ENCODE measurements at regions not wholly inside any gene's neighbourhood (a gene's known extent, or its start where the extent isn't known, plus 50 kb on each side); places are given as distances from the start of the nearest gene placed in this dataset.

DNA sequence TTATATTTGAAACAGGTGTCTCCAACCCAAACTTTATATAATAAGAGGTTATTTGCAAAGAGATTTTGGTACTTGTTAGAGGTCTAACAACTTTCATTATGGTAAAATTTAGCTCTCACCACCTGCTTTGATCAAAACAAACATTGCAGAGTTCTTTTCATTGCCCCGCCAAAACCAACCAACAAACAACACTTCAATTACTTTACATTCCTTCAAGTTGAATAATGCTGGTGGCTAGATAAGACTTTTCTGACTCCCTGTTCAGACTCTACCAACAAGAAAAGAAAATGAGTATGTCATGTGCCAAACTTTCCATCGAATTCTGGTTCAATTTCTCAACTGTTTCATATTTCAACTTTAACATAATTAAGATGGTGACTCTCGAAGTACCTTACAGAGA lies 311.1 kb downstream of the ADGRG6 start:
- no peak for TF ChIP-seq POLR2AphosphoS5 (IDR thresholded peaks at IDR 0.05; ENCODE audit: low read depth, low read length)
- TF ChIP-seq, protein P1, sequence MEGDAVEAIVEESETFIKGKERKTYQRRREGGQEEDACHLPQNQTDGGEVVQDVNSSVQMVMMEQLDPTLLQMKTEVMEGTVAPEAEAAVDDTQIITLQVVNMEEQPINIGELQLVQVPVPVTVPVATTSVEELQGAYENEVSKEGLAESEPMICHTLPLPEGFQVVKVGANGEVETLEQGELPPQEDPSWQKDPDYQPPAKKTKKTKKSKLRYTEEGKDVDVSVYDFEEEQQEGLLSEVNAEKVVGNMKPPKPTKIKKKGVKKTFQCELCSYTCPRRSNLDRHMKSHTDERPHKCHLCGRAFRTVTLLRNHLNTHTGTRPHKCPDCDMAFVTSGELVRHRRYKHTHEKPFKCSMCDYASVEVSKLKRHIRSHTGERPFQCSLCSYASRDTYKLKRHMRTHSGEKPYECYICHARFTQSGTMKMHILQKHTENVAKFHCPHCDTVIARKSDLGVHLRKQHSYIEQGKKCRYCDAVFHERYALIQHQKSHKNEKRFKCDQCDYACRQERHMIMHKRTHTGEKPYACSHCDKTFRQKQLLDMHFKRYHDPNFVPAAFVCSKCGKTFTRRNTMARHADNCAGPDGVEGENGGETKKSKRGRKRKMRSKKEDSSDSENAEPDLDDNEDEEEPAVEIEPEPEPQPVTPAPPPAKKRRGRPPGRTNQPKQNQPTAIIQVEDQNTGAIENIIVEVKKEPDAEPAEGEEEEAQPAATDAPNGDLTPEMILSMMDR (IDR thresholded peaks at IDR 0.05) = no peak
- TF ChIP-seq FOXM1 (IDR thresholded peaks at IDR 0.05; ENCODE audit: low read depth) = no peak

All from SK-N-SH (cell line).